MM.1S (cell line): ENCODE measurements at regions not wholly inside any gene's neighbourhood (a gene's known extent, or its start where the extent isn't known, plus 50 kb on each side); places are given as distances from the start of the nearest gene placed in this dataset.

Experiments
- EZH2 ChIP-seq: fragments of 300-600 bp; sonication (generic); optimal IDR thresholded peaks from 2 replicates; pipeline ENCODE3; 2017; ENCODE audit warnings: low read depth, mild to moderate bottlenecking, antibody characterized with exemption, low read length, mixed read lengths
- EZH2phosphoT487 ChIP-seq: fragments of 300-600 bp; sonication (generic); IDR thresholded peaks from 2 replicates; pipeline ENCODE4 v1.6.1; 2018; ENCODE audit warnings: antibody characterized with exemption, low read length
- TF ChIP-seq, protein P1 (sequence below): fragments of 300-600 bp; sonication (generic); IDR thresholded peaks from 2 replicates; pipeline ENCODE4 v1.5.1; 2016; ENCODE audit warnings: antibody characterized with exemption, low read length, mixed read lengths

DNA sequence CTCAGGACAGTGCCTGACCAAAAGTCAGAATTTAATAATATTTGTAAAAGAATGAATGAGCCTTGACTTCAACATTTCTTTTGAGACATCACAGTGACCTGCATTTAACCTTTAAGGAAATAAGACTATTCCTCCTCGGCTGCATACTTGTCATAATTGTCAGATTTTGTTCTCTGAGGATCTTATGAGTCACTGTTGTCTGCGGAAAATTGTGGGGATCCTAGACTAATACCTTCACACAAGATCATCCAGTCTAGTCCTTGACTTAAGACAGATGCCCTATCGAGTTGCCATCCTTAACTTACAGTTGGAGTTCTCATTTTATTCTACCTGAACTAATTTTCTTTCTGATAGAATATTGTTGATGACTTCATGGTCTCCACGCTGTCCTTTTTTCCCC, 198.4 kb downstream of the DLEU7 start:
- TF ChIP-seq, protein P1, sequence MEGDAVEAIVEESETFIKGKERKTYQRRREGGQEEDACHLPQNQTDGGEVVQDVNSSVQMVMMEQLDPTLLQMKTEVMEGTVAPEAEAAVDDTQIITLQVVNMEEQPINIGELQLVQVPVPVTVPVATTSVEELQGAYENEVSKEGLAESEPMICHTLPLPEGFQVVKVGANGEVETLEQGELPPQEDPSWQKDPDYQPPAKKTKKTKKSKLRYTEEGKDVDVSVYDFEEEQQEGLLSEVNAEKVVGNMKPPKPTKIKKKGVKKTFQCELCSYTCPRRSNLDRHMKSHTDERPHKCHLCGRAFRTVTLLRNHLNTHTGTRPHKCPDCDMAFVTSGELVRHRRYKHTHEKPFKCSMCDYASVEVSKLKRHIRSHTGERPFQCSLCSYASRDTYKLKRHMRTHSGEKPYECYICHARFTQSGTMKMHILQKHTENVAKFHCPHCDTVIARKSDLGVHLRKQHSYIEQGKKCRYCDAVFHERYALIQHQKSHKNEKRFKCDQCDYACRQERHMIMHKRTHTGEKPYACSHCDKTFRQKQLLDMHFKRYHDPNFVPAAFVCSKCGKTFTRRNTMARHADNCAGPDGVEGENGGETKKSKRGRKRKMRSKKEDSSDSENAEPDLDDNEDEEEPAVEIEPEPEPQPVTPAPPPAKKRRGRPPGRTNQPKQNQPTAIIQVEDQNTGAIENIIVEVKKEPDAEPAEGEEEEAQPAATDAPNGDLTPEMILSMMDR: no peak
- TF ChIP-seq EZH2phosphoT487 (no peak), EZH2 (no peak)
